ENCODE measurements at regions not wholly inside any gene's neighbourhood (a gene's known extent, or its start where the extent isn't known, plus 50 kb on each side); places are given as distances from the start of the nearest gene placed in this dataset.

DNA sequence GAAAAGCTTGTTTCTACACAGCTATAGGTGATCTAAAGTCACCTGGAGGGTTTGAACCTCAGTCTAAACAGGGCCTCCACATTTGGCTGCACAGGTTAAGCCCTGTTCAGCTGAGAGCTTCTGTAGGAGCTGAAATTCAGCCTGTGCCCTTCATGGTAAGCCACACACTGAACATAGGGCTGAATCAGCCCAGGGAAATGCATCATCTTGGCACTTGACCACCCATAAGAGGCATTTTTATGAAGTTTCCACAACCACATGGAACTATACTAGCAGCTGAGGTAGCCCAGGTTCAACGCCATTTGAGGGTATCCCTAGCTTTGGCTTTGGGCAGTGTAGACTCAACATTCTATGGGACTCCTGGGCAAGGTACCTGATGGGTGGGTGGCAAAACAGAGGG is 126.8 kb downstream of the FAM174B start:
- no peaks in the 10 kb centered on the region for H3K36me3 ChIP-seq (replicated peaks; ENCODE audit: low read depth, low read length)
- H3K4me2 ChIP-seq (ENCODE audit: low read length): no peak overlapping the region
- no peak overlapping the region for H3K9ac ChIP-seq (ENCODE audit: low read length)
- no peak overlapping the region for H2AFZ ChIP-seq (ENCODE audit: low read depth, low read length)
- H3K4me1 ChIP-seq (ENCODE audit: low read length): no peaks in the 10 kb centered on the region
- H3K27ac ChIP-seq (ENCODE audit: low read length): no peak overlapping the region
- no peaks in the 10 kb centered on the region for H4K20me1 ChIP-seq (ENCODE audit: insufficient read depth, low read length)
- H3K9me3 ChIP-seq (ENCODE audit: insufficient read depth, low read length): no peaks in the 10 kb centered on the region
- H3K4me3 ChIP-seq (ENCODE audit: low read length): no peak overlapping the region
- H3K27me3 ChIP-seq (ENCODE audit: low read depth, low read length): peaks cover 33% of the 10 kb centered on the region
- no peaks in the 10 kb centered on the region for H3K79me2 ChIP-seq (ENCODE audit: low read length)
- no peak for TF ChIP-seq EZH2phosphoT487 (IDR thresholded peaks at IDR 0.05; ENCODE audit: low read depth)
- TF ChIP-seq, protein P1, sequence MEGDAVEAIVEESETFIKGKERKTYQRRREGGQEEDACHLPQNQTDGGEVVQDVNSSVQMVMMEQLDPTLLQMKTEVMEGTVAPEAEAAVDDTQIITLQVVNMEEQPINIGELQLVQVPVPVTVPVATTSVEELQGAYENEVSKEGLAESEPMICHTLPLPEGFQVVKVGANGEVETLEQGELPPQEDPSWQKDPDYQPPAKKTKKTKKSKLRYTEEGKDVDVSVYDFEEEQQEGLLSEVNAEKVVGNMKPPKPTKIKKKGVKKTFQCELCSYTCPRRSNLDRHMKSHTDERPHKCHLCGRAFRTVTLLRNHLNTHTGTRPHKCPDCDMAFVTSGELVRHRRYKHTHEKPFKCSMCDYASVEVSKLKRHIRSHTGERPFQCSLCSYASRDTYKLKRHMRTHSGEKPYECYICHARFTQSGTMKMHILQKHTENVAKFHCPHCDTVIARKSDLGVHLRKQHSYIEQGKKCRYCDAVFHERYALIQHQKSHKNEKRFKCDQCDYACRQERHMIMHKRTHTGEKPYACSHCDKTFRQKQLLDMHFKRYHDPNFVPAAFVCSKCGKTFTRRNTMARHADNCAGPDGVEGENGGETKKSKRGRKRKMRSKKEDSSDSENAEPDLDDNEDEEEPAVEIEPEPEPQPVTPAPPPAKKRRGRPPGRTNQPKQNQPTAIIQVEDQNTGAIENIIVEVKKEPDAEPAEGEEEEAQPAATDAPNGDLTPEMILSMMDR (IDR thresholded peaks at IDR 0.05; ENCODE audit: low read depth, low read length): no peak

DNA sequence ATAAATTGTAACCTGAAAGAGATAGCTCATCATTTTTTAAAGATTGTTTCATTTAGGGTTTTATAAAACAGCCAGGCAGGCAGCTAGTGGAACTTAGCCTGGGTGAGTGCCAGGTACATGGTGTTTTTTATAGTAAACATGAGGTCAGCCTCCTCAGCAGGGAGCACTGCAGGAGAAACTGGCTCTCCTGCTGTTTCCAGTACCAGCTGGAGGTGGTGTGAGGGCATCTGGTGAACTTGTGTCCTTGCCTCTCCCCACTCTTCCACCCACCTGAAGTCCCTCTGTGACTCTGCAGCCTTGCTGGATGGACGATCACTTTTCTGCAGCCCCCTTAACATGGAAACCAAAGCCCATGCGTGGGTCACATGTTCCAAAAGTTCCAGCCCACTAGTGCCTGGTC is 128.4 kb downstream of the FAM174B start:
- Histone ChIP-seq H3K9me3 (ENCODE audit: insufficient read depth, low read length) (no peaks in the 10 kb centered on the region), H3K27ac (ENCODE audit: low read length) (no peak overlapping the region), H3K4me1 (ENCODE audit: low read length) (no peaks in the 10 kb centered on the region), H3K36me3 (replicated peaks; ENCODE audit: low read depth, low read length) (no peaks in the 10 kb centered on the region), H2AFZ (ENCODE audit: low read depth, low read length) (no peak overlapping the region), H3K4me3 (ENCODE audit: low read length) (no peak overlapping the region), H4K20me1 (ENCODE audit: insufficient read depth, low read length) (no peaks in the 10 kb centered on the region), H3K27me3 (ENCODE audit: low read depth, low read length) (peaks cover 23% of the 10 kb centered on the region; the same call in 1 of the 2 replicates), H3K79me2 (ENCODE audit: low read length) (no peaks in the 10 kb centered on the region), H3K4me2 (ENCODE audit: low read length) (no peak overlapping the region), H3K9ac (ENCODE audit: low read length) (no peak overlapping the region)
- no peak for TF ChIP-seq EZH2phosphoT487 (IDR thresholded peaks at IDR 0.05; ENCODE audit: low read depth)
- TF ChIP-seq, protein P1 (IDR thresholded peaks at IDR 0.05; ENCODE audit: low read depth, low read length): no peak

DNA sequence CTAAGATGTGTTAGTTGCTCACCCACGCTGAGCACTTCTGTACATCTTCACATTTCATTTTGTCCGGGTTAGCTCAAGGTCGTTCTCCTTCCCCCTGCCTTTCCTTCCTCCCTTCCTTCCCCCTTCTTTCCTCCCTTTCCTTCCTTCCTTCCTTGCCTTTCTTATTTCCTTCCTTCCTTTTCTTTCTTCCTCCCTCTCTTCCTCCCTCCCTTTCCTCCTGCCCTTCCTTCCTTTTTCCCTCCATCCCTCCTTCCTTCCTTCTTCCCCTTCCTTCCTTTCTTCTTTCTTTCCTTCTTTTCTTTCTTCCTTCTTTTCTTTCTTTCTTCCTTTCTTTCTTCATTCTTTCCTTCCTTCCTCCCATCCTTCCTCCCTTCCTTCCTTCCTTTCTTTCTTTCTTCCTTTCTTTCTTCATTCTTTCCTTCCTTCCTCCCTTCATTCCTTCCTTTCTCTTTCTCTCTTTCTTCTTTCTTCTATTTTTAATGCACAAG is 129.8 kb downstream of the FAM174B start:
- Histone ChIP-seq H3K9ac (ENCODE audit: low read length) (no peak overlapping the region), H3K27me3 (ENCODE audit: low read depth, low read length) (peaks cover 14% of the 10 kb centered on the region; the same call in 1 of the 2 replicates), H3K36me3 (replicated peaks; ENCODE audit: low read depth, low read length) (no peaks in the 10 kb centered on the region), H3K79me2 (ENCODE audit: low read length) (no peaks in the 10 kb centered on the region), H3K27ac (ENCODE audit: low read length) (no peak overlapping the region), H3K9me3 (ENCODE audit: insufficient read depth, low read length) (no peaks in the 10 kb centered on the region), H3K4me1 (ENCODE audit: low read length) (no peaks in the 10 kb centered on the region), H2AFZ (ENCODE audit: low read depth, low read length) (no peak overlapping the region), H3K4me3 (ENCODE audit: low read length) (no peak overlapping the region), H3K4me2 (ENCODE audit: low read length) (no peak overlapping the region), H4K20me1 (ENCODE audit: insufficient read depth, low read length) (no peaks in the 10 kb centered on the region)
- TF ChIP-seq EZH2phosphoT487 (IDR thresholded peaks at IDR 0.05; ENCODE audit: low read depth): no peak
- TF ChIP-seq, protein P1 (IDR thresholded peaks at IDR 0.05; ENCODE audit: low read depth, low read length): no peak

DNA sequence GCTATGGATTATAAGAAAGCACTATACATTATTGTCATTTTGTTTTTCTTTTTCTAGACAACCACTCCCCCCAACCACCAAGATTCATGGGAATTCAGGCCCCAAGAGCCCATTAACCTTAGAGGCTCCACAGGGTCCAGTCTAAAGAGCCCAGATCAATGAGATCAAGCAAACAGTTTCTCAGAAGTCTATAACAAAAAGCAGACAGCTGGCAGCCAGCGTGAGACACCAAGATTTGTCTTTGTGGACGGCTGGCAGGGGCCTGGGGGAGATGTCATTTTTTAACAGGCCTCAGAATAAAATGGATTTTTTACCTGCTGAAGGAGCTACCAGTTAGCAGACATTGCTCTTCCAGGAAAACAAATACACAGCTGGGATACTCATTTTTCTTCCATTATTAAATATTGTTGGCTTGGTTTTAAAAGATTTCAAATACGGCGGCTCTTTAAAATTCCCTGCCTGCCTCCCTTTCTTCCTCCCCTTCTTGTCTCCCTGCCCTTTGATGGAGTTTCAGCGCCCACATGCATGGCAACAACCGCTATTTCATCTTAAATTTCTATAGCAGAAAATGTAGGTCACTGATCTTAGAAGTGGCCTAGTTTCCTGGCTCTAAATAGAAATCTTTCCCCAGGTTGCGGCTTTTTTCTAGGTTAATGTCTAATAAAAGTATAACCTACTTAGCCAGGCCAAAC is 130.6 kb downstream of the FAM174B start:
- H3K4me3 ChIP-seq (ENCODE audit: low read length): no peak overlapping the region
- H3K36me3 ChIP-seq (replicated peaks; ENCODE audit: low read depth, low read length): no peaks in the 10 kb centered on the region
- no peaks in the 10 kb centered on the region for H3K79me2 ChIP-seq (ENCODE audit: low read length)
- no peak overlapping the region for H3K27ac ChIP-seq (ENCODE audit: low read length)
- TF ChIP-seq, protein P1 (IDR thresholded peaks at IDR 0.05; ENCODE audit: low read depth, low read length): no peak
- TF ChIP-seq EZH2phosphoT487 (IDR thresholded peaks at IDR 0.05; ENCODE audit: low read depth): no peak
- no peaks in the 10 kb centered on the region for H4K20me1 ChIP-seq (ENCODE audit: insufficient read depth, low read length)
- H2AFZ ChIP-seq (ENCODE audit: low read depth, low read length): no peak overlapping the region
- no peak overlapping the region for H3K9ac ChIP-seq (ENCODE audit: low read length)
- no peak overlapping the region for H3K4me2 ChIP-seq (ENCODE audit: low read length)
- peaks cover 10% of the 10 kb centered on the region; the same call in 1 of the 2 replicates for H3K27me3 ChIP-seq (ENCODE audit: low read depth, low read length)
- no peaks in the 10 kb centered on the region for H3K9me3 ChIP-seq (ENCODE audit: insufficient read depth, low read length)
- no peaks in the 10 kb centered on the region for H3K4me1 ChIP-seq (ENCODE audit: low read length)
